Astrocyte (in vitro differentiated cells and primary cell): ENCODE measurements at regions not wholly inside any gene's neighbourhood (a gene's known extent, or its start where the extent isn't known, plus 50 kb on each side); places are given as distances from the start of the nearest gene placed in this dataset.
A peak's percentile ranks its signal among the peaks of the same experiment; 100 is the strongest.

Source experiments
- DNase-seq: peaks from one replicate; pipeline ENCODE4 v3.0.0-alpha.2; 2010; ENCODE audit warnings: low read depth
- FAIRE-seq: peaks from 2 replicates; lab custom pipeline; 2011; peaks lifted over from hg19 to GRCh38; lab: Jason Lieb, UNC
- H2AFZ ChIP-seq: 2 replicates; pipeline ENCODE4 v1.6.0; 2012; ENCODE audit warnings: low read depth, low read length, inconsistent platforms
- H3K27ac ChIP-seq: 2 replicates; pipeline ENCODE4 v1.5.1; 2011; ENCODE audit warnings: low read depth, low read length, inconsistent platforms
- H3K27me3 ChIP-seq: 2 replicates; pipeline ENCODE4 v1.6.0; 2011; ENCODE audit warnings: low read length, inconsistent platforms; ENCODE audit not compliant: insufficient read depth
- H3K36me3 ChIP-seq: 2 replicates; pipeline ENCODE4 v1.5.1; 2011; ENCODE audit warnings: low read length, inconsistent platforms; ENCODE audit not compliant: insufficient read depth
- H3K4me1 ChIP-seq: 2 replicates; pipeline ENCODE4 v1.5.1; 2011; ENCODE audit warnings: low read length, inconsistent platforms; ENCODE audit not compliant: insufficient read depth
- H3K4me2 ChIP-seq: 2 replicates; pipeline ENCODE4 v1.6.0; 2012; ENCODE audit warnings: low read length, inconsistent platforms
- H3K4me3 ChIP-seq: 2 replicates; pipeline ENCODE4 v1.5.1; 2011; ENCODE audit warnings: low read depth, mild to moderate bottlenecking, low read length, inconsistent platforms; ENCODE audit not compliant: insufficient read depth
- H3K79me2 ChIP-seq: 2 replicates; pipeline ENCODE4 v1.6.0; 2012; ENCODE audit warnings: mild to moderate bottlenecking, low read length, inconsistent platforms; ENCODE audit not compliant: insufficient read depth
- H3K9ac ChIP-seq: 2 replicates; pipeline ENCODE4 v1.6.0; 2012; ENCODE audit warnings: mild to moderate bottlenecking, low read length, inconsistent platforms
- H3K9me3 ChIP-seq: 2 replicates; pipeline ENCODE4 v1.5.1; 2012; ENCODE audit warnings: low read depth, mild to moderate bottlenecking, low read length, inconsistent platforms; ENCODE audit not compliant: insufficient read depth
- H4K20me1 ChIP-seq: 2 replicates; pipeline ENCODE4 v1.6.0; 2012; ENCODE audit warnings: low read length, inconsistent platforms; ENCODE audit not compliant: insufficient read depth
- H3K27ac Mint-ChIP-seq: one replicate; pipeline ENCODE4 v1.8.0; 2021; ENCODE audit warnings: mild to moderate bottlenecking, mixed read lengths; ENCODE audit not compliant: unreplicated experiment
- H3K27me3 Mint-ChIP-seq: one replicate; pipeline ENCODE4 v1.8.0; 2021; ENCODE audit warnings: low read depth, mixed read lengths; ENCODE audit not compliant: unreplicated experiment
- H3K36me3 Mint-ChIP-seq: one replicate; pipeline ENCODE4 v1.8.0; 2021; ENCODE audit warnings: low read depth, mixed read lengths; ENCODE audit not compliant: unreplicated experiment
- H3K4me1 Mint-ChIP-seq: one replicate; pipeline ENCODE4 v1.8.0; 2021; ENCODE audit warnings: low read depth, mixed read lengths; ENCODE audit not compliant: unreplicated experiment
- H3K4me3 Mint-ChIP-seq: one replicate; pipeline ENCODE4 v1.8.0; 2021; ENCODE audit warnings: mild to moderate bottlenecking, moderate library complexity, mixed read lengths; ENCODE audit not compliant: unreplicated experiment
- H3K9me3 Mint-ChIP-seq: one replicate; pipeline ENCODE4 v1.8.0; 2021; ENCODE audit warnings: mild to moderate bottlenecking, mixed read lengths; ENCODE audit not compliant: unreplicated experiment
- EZH2 ChIP-seq: IDR thresholded peaks from 2 replicates; pipeline ENCODE4 v1.6.1; 2012; ENCODE audit warnings: mild to moderate bottlenecking, low read length, inconsistent platforms; ENCODE audit not compliant: insufficient read depth
- TF ChIP-seq, protein P1 (sequence below): IDR thresholded peaks from 2 replicates; pipeline ENCODE4 v1.5.1; 2011; ENCODE audit warnings: low read depth, mild to moderate bottlenecking, inconsistent platforms, low read length, moderate library complexity; ENCODE audit not compliant: insufficient read depth

DNA sequence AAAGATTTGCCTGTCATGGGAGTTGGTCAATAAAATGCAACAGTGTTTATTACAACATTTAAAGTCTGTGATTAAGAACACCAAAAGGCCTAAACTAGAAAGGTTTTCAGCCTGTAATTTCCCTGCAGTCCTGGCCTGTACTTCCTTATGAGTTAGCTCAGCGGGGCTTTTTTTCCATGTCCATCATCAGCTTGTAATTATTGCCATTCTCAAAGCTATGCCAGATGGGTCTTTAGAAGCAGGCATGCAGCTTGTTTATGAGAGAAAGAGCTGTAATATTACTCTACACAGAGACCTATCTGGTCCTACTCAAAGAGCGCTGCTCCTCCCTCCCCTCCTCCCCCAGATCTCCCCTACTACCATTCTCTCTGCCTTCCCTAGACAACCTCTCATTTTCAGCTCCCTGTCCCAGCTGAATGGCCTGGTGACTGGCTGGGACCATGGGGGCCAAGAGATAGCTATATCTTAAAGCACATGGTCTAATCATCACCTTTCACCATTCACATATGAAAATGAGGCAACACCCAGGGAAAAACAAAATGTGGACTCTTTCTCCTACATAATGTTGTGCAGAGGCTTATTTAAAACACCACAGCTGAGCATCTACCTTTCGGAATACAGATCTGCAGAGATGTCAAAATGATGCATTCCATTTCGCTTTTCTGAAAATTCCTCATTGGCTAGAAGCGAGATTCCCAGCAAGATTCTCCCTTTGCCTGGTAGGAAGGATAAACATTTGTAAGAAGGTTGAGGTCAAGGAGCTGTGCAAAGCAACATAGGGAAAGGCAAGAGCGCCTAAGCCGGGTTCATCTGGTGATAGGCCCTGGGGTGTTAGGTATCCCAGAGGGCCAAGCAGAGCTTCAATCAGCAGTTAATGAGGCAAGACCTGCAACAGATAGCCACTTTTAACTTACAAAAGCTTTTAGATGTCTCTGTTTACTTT is 209.7 kb upstream of the CDKN3 start:
- no peak overlapping the region for H2AFZ ChIP-seq
- no peak overlapping the region for H3K4me2 ChIP-seq
- FAIRE-seq (no peak), DNase-seq (no peak)
- H3K9me3 ChIP-seq = no peaks in the 10 kb centered on the region
- H3K9me3 Mint-ChIP-seq = no peaks in the 10 kb centered on the region
- no peaks in the 10 kb centered on the region for H3K36me3 Mint-ChIP-seq
- H3K27me3 ChIP-seq = no peaks in the 10 kb centered on the region
- no peaks in the 10 kb centered on the region for H3K27me3 Mint-ChIP-seq
- H3K4me3 ChIP-seq = no peak overlapping the region
- TF ChIP-seq EZH2 = no peak
- TF ChIP-seq, protein P1, sequence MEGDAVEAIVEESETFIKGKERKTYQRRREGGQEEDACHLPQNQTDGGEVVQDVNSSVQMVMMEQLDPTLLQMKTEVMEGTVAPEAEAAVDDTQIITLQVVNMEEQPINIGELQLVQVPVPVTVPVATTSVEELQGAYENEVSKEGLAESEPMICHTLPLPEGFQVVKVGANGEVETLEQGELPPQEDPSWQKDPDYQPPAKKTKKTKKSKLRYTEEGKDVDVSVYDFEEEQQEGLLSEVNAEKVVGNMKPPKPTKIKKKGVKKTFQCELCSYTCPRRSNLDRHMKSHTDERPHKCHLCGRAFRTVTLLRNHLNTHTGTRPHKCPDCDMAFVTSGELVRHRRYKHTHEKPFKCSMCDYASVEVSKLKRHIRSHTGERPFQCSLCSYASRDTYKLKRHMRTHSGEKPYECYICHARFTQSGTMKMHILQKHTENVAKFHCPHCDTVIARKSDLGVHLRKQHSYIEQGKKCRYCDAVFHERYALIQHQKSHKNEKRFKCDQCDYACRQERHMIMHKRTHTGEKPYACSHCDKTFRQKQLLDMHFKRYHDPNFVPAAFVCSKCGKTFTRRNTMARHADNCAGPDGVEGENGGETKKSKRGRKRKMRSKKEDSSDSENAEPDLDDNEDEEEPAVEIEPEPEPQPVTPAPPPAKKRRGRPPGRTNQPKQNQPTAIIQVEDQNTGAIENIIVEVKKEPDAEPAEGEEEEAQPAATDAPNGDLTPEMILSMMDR = no peak
- peaks cover 24% of the 10 kb centered on the region for H3K4me1 Mint-ChIP-seq
- no peak overlapping the region for H3K27ac ChIP-seq
- H3K27ac Mint-ChIP-seq = no peak overlapping the region
- H4K20me1 ChIP-seq = no peaks in the 10 kb centered on the region
- no peak overlapping the region for H3K4me3 Mint-ChIP-seq
- no peak overlapping the region for H3K9ac ChIP-seq
- H3K36me3 ChIP-seq = no peaks in the 10 kb centered on the region
- H3K4me1 ChIP-seq = peaks cover 18% of the 10 kb centered on the region
- no peaks in the 10 kb centered on the region for H3K79me2 ChIP-seq

DNA sequence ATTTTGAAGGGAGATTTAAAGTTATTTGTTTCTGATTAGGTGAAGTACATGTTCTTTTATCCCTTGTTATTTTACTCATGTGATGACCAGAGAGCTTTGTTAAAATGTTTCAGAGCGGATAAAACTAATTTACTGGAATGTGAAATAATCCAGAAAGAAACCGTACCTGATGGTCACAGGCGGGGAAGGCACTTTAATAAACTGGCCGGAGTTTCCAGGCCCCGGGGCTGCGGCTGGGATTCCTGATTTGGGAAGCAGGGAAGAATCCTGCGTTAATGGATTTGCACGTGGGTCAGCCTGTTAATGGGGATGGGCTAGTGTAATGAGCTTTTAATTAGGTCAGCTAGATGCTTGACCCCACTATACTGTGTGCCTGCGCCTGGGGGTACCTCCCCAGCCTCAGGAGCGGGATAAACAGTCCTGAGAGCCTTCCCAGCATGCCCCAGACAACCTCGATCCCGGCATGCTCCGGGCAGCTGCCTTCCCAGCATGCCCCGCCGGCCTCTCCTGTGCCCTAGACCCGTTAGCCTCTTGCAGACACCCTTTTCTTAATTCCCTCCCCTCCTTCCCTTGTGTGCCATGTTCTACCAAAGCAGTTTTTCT is 208.6 kb upstream of the CDKN3 start:
- H3K4me1 Mint-ChIP-seq = peaks cover 16% of the 10 kb centered on the region
- H3K36me3 Mint-ChIP-seq = no peaks in the 10 kb centered on the region
- no peak overlapping the region for H3K4me2 ChIP-seq
- H3K27ac ChIP-seq = no peak overlapping the region
- H3K27ac Mint-ChIP-seq = no peak overlapping the region
- H3K4me3 Mint-ChIP-seq = no peak overlapping the region
- no peak overlapping the region for H2AFZ ChIP-seq
- H3K9me3 Mint-ChIP-seq = no peaks in the 10 kb centered on the region
- H3K36me3 ChIP-seq = no peaks in the 10 kb centered on the region
- H3K9ac ChIP-seq = no peak overlapping the region
- H3K79me2 ChIP-seq = no peaks in the 10 kb centered on the region
- no peak overlapping the region for H3K4me3 ChIP-seq
- no peaks in the 10 kb centered on the region for H4K20me1 ChIP-seq
- no peaks in the 10 kb centered on the region for H3K27me3 ChIP-seq
- DNase-seq = no peak
- TF ChIP-seq, protein P1 = no peak
- no peak for TF ChIP-seq EZH2
- no peaks in the 10 kb centered on the region for H3K9me3 ChIP-seq
- no peaks in the 10 kb centered on the region for H3K27me3 Mint-ChIP-seq
- FAIRE-seq = no peak
- H3K4me1 ChIP-seq = peaks cover 9% of the 10 kb centered on the region

- Histone ChIP-seq H2AFZ (no peak overlapping the region), H3K79me2 (no peaks in the 10 kb centered on the region), H3K9ac (no peak overlapping the region), H3K4me3 (no peak overlapping the region), H3K27me3 (no peaks in the 10 kb centered on the region), H3K4me2 (peak overlapping the region; percentile 53), H3K9me3 (no peaks in the 10 kb centered on the region), H3K36me3 (no peaks in the 10 kb centered on the region), H4K20me1 (no peaks in the 10 kb centered on the region), H3K27ac (peak overlapping the region; percentile 45), H3K4me1 (peaks cover 9% of the 10 kb centered on the region)
- no peaks in the 10 kb centered on the region for H3K9me3 Mint-ChIP-seq
- peak overlapping the region; percentile 66 for H3K27ac Mint-ChIP-seq
- H3K4me1 Mint-ChIP-seq = peaks cover 16% of the 10 kb centered on the region
- H3K27me3 Mint-ChIP-seq = no peaks in the 10 kb centered on the region
- H3K36me3 Mint-ChIP-seq = no peaks in the 10 kb centered on the region
- DNase-seq (no peak), FAIRE-seq (no peak)
- TF ChIP-seq, protein P1 = no peak
- TF ChIP-seq EZH2 = no peak
- no peak overlapping the region for H3K4me3 Mint-ChIP-seq
Observed at GRCh38 chr14:54189333-54189732, 207.5 kb upstream of the CDKN3 start.
